ENCODE measurements at regions not wholly inside any gene's neighbourhood (a gene's known extent, or its start where the extent isn't known, plus 50 kb on each side); places are given as distances from the start of the nearest gene placed in this dataset.

DNA sequence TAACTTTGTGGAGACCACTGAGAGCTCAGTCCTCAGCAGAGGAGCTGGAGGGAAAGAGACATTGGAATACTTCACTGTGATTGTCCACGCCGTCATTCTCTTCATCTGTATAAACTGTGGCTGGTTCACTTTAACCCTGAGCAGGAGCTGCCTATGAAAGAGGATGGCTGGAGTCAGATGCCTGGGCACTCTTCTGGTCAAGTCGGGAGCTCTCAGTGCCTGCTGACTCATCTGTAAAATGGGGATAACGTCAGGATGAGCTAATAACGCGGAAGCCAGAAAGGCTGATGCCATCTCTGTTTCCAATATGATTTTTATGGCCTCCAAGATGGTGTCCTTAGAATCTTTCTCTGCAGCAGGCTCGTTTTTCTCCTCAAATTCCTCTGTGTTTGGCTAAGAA, 51.6 kb upstream of the MRPS22 start:
- ATAC-seq, result no peak
- no peak overlapping the region for H2AFZ ChIP-seq (ENCODE audit: control insufficient read depth, low read depth, low read length)
- no peak for FAIRE-seq
- no peak for DNase-seq (ENCODE audit: low read depth, low spot score)
- no peaks in the 10 kb centered on the region for H3K4me1 ChIP-seq (ENCODE audit: control insufficient read depth, insufficient read depth, low read length)
- CTCF ChIA-PET, result no interaction called here
- intact Hi-C loops (cut with micrococcal nuclease; ENCODE audit: unreplicated experiment) (no loop called here), in situ Hi-C loops (cut with MboI) (no loop called here)
- RAD21 ChIA-PET (ENCODE audit: unreplicated experiment), result no interaction called here
- peaks cover 0 to 2% of the 10 kb centered on the region in 2 experiments; a peak in 3 of 4 replicates for H3K27me3 ChIP-seq (replicated peaks in 1 of 2; ENCODE audit: control insufficient read depth in 2 of 2, insufficient read depth in 2 of 2, low read length in 1 of 2)
- H3K4me3 ChIP-seq, result no peak overlapping the region
- no TSS peak for BruUV-seq (replicated peaks)
- H3K36me3 ChIP-seq (ENCODE audit: control insufficient read depth in 2 of 2, insufficient read depth in 2 of 2, low read length in 1 of 2), result no peaks in the 10 kb centered on the region
- 20% methylated on average over 7 of the region's 7 CpGs for WGBS (ENCODE audit: insufficient coverage, insufficient replicate concordance, low lambda C conversion rate, missing lambda C conversion rate)
- no peaks in the 10 kb centered on the region for H3K9me3 ChIP-seq (replicated peaks; ENCODE audit: control insufficient read depth, insufficient read depth, low read length)
- H3K9ac ChIP-seq (ENCODE audit: control insufficient read depth, insufficient read depth, low read length), result no peak overlapping the region
- H4K20me1 ChIP-seq (ENCODE audit: control insufficient read depth, insufficient read depth), result no peaks in the 10 kb centered on the region
- H3K27ac ChIP-seq (ENCODE audit: control insufficient read depth, insufficient read depth), result no peak overlapping the region
- H3K4me2 ChIP-seq (ENCODE audit: control insufficient read depth, insufficient read depth), result no peak overlapping the region
- H3K79me2 ChIP-seq (ENCODE audit: control insufficient read depth, insufficient read depth, low read length), result no peaks in the 10 kb centered on the region
- POLR2A ChIA-PET, result no interaction called here
- SMC1A ChIA-PET (ENCODE audit: uncharacterized antibody, unreplicated experiment), result no interaction called here
- TF ChIP-seq RELA (IDR thresholded peaks at IDR 0.05; ENCODE audit: borderline replicate concordance, partially characterized antibody) (no peak), ZNF24 (IDR thresholded peaks at IDR 0.05) (no peak), GATAD2B (conservative IDR thresholded peaks at IDR 0.05; ENCODE audit: low read depth) (no peak), PML (IDR thresholded peaks at IDR 0.05; ENCODE audit: low read length) (no peak), NBN (IDR thresholded peaks at IDR 0.05) (no peak), KAT2A (conservative IDR thresholded peaks at IDR 0.05; ENCODE audit: control insufficient read depth, low read depth, low read length) (no peak), SMAD5 (IDR thresholded peaks at IDR 0.05; ENCODE audit: low read depth) (no peak), SIX5 (IDR thresholded peaks at IDR 0.05; ENCODE audit: low read depth, low read length, severe bottlenecking) (no peak), STAT1 (conservative IDR thresholded peaks at IDR 0.05) (no peak), TCF3 (IDR thresholded peaks at IDR 0.05; ENCODE audit: borderline replicate concordance, insufficient read depth, low read depth, low read length) (no peak), KLF5 (IDR thresholded peaks at IDR 0.05; ENCODE audit: partially characterized antibody) (no peak)
- TF ChIP-seq, protein P1, sequence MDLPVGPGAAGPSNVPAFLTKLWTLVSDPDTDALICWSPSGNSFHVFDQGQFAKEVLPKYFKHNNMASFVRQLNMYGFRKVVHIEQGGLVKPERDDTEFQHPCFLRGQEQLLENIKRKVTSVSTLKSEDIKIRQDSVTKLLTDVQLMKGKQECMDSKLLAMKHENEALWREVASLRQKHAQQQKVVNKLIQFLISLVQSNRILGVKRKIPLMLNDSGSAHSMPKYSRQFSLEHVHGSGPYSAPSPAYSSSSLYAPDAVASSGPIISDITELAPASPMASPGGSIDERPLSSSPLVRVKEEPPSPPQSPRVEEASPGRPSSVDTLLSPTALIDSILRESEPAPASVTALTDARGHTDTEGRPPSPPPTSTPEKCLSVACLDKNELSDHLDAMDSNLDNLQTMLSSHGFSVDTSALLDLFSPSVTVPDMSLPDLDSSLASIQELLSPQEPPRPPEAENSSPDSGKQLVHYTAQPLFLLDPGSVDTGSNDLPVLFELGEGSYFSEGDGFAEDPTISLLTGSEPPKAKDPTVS (IDR thresholded peaks at IDR 0.05; ENCODE audit: low read depth, low read length), result no peak
- TF ChIP-seq, protein P2, sequence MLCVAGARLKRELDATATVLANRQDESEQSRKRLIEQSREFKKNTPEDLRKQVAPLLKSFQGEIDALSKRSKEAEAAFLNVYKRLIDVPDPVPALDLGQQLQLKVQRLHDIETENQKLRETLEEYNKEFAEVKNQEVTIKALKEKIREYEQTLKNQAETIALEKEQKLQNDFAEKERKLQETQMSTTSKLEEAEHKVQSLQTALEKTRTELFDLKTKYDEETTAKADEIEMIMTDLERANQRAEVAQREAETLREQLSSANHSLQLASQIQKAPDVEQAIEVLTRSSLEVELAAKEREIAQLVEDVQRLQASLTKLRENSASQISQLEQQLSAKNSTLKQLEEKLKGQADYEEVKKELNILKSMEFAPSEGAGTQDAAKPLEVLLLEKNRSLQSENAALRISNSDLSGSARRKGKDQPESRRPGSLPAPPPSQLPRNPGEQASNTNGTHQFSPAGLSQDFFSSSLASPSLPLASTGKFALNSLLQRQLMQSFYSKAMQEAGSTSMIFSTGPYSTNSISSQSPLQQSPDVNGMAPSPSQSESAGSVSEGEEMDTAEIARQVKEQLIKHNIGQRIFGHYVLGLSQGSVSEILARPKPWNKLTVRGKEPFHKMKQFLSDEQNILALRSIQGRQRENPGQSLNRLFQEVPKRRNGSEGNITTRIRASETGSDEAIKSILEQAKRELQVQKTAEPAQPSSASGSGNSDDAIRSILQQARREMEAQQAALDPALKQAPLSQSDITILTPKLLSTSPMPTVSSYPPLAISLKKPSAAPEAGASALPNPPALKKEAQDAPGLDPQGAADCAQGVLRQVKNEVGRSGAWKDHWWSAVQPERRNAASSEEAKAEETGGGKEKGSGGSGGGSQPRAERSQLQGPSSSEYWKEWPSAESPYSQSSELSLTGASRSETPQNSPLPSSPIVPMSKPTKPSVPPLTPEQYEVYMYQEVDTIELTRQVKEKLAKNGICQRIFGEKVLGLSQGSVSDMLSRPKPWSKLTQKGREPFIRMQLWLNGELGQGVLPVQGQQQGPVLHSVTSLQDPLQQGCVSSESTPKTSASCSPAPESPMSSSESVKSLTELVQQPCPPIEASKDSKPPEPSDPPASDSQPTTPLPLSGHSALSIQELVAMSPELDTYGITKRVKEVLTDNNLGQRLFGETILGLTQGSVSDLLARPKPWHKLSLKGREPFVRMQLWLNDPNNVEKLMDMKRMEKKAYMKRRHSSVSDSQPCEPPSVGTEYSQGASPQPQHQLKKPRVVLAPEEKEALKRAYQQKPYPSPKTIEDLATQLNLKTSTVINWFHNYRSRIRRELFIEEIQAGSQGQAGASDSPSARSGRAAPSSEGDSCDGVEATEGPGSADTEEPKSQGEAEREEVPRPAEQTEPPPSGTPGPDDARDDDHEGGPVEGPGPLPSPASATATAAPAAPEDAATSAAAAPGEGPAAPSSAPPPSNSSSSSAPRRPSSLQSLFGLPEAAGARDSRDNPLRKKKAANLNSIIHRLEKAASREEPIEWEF (IDR thresholded peaks at IDR 0.05; ENCODE audit: insufficient replicate concordance, low read depth, low read length), result no peak
- TF ChIP-seq, protein P3, sequence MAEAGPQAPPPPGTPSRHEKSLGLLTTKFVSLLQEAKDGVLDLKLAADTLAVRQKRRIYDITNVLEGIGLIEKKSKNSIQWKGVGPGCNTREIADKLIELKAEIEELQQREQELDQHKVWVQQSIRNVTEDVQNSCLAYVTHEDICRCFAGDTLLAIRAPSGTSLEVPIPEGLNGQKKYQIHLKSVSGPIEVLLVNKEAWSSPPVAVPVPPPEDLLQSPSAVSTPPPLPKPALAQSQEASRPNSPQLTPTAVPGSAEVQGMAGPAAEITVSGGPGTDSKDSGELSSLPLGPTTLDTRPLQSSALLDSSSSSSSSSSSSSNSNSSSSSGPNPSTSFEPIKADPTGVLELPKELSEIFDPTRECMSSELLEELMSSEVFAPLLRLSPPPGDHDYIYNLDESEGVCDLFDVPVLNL (IDR thresholded peaks at IDR 0.05; ENCODE audit: low read depth, low read length), result no peak
- TF ChIP-seq, protein P4, sequence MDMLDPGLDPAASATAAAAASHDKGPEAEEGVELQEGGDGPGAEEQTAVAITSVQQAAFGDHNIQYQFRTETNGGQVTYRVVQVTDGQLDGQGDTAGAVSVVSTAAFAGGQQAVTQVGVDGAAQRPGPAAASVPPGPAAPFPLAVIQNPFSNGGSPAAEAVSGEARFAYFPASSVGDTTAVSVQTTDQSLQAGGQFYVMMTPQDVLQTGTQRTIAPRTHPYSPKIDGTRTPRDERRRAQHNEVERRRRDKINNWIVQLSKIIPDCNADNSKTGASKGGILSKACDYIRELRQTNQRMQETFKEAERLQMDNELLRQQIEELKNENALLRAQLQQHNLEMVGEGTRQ (IDR thresholded peaks at IDR 0.05; ENCODE audit: borderline replicate concordance, low read depth, low read length), result no peak
- TF ChIP-seq, protein P5, sequence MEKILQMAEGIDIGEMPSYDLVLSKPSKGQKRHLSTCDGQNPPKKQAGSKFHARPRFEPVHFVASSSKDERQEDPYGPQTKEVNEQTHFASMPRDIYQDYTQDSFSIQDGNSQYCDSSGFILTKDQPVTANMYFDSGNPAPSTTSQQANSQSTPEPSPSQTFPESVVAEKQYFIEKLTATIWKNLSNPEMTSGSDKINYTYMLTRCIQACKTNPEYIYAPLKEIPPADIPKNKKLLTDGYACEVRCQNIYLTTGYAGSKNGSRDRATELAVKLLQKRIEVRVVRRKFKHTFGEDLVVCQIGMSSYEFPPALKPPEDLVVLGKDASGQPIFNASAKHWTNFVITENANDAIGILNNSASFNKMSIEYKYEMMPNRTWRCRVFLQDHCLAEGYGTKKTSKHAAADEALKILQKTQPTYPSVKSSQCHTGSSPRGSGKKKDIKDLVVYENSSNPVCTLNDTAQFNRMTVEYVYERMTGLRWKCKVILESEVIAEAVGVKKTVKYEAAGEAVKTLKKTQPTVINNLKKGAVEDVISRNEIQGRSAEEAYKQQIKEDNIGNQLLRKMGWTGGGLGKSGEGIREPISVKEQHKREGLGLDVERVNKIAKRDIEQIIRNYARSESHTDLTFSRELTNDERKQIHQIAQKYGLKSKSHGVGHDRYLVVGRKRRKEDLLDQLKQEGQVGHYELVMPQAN (conservative IDR thresholded peaks at IDR 0.05), result no peak

All from GM12878 (cell line).